ENCODE measurements at regions not wholly inside any gene's neighbourhood (a gene's known extent, or its start where the extent isn't known, plus 50 kb on each side); places are given as distances from the start of the nearest gene placed in this dataset.

DNA sequence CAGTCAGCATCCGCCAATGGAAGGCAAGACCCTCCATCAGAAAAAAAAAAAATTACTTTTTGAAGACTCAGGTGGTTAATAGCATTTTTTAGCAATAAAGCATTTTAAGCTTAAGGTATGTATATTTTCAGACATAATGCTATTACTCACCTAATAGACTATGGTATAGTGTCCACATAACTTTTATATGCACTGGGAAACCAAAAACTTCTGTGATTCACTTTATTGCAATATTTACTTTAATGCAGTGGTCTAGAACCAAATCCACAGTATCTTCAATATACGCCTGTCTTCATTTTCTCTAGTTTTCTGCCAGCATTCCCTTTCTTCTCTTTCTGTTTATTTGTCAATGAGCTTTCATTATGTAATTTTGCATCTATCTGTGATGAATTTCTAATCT is 418.1 kb downstream of the SLITRK6 start:
- no peak for DNase-seq (ENCODE audit: low read depth in 2 of 2)

DNA sequence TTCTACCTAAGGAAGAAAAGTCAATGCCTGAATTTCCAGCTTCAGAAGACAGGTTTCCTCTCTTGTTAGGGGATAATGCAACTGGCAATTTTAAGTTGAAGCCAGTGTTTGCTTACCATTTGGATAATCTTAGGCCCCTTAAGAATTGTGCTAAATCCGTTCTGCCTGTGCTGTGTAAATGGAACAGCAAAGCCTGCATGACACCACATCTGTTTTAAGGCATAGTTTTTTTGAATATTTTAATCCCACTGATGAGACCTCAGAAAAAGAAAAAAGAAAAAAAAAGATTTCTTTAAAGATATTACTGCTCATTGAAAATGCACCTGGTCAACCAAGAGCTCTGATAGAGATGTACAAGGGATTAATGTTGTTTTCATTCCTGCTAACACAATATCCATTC is 419.2 kb downstream of the SLITRK6 start:
- DNase-seq (ENCODE audit: low read depth in 2 of 2): no peak

DNA sequence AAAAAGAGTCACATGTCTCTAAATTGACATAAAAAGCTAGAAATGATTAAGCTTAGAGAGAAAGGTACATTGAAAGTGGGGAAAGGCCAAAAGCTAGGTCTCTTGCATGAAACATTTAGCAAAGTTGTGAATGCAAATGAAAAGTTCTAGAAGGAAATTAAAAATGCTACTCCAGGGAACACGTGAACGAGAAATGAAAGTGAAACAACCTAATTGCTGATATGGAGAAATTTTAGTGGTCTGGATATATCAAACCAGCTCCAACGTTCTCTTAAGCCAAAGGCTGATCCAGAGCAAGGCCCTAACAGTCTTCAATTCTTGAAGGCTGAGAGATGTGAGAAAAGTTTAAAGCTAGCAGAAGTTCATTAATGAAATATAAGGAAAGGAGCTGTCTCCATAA is 419.8 kb downstream of the SLITRK6 start:
- DNase-seq (ENCODE audit: low read depth in 2 of 2): no peak

DNA sequence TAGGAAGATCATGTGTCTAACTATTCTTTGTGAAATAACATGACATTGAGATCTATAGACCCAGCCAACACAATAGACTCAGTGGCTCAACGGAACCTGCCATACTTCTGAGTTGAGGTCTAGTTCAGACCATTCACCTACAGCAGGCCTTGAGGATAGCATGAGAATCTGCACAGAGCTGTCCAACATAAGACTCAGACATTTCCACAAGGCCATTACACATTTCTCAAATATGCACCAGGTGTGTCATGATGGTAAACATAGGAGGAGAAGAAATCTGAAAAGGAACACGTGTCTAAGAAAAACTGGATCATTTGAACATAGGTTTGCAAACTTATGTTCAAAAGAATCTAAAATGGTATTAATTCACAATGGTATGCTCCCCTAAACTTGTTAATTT is 421.4 kb downstream of the SLITRK6 start:
- DNase-seq (ENCODE audit: low read depth in 2 of 2): no peak

DNA sequence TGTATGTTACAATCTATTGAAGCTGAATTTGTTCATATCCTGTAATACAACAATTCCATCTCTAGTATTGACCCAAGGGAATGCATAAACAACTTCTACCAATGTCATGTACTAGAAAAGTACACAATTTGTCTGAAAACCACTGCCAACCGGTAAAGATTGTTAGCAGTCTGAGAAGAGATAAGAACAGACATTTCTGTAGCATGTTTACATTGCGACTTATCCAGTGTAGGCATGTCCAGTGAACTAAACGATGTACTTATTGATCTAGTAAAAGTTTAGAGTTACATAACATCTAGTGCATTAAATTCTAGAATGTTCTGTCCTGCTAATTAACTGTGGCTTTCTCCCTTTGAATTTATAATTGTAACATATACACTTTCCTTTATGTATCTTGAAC is 425.9 kb downstream of the SLITRK6 start:
- DNase-seq (ENCODE audit: low read depth in 2 of 2): no peak

DNA sequence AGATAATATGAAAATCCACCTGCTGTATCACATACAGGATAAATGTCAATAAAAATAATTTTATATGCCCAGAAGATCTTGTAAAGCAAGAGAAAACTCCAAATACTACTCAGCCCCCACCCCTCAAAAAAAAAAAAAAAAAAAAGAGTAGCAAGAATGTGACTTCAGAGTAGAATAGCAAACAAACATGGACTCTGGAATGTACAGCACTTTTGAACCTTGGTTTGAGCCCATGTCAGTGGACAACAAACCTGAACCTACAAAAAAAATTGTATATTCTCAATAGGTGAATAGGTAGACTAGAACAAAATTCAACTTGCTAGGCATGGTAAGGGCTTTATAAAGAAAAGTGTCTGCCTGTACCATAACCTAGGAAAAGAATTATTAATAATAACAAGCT is 428.0 kb downstream of the SLITRK6 start:
- no peak for DNase-seq (ENCODE audit: low read depth in 2 of 2)

DNA sequence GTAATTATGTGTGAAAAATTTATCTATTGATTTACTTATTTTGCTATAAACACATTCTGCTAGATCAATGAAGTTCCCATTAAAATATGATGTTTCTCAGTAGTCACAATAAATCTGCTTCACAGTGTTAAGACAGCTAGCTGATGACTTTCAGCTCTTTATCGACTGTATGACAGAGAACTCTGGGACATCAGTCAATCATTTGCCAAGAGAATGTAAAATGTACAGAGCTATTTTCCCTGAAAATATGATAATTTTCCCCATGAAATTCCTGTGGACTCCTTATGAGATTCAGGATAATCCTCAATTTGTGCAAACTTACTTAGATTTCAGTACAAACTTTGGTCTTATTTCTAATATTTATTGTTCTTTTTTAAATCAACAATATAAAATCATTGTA is 430.5 kb downstream of the SLITRK6 start:
- no peak for DNase-seq (ENCODE audit: low read depth in 2 of 2)

DNA sequence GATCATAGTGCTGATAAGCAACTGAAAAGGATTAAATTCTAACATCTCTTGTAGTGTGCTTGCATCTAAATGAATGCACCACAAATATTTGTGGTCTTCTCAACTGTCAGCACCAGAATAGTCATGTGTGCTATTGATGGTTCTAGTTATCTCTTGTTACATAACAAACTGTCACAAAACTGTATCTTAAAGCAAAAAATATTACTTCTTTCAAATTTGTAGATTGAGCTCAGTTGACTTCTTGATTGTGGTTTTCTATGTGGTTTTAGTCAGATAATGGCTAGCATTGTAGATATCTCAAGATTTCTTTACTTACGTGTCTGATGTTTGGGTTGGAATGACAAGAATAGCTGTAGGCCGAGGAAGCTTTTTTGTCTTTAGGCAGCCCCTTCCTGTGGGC is 431.3 kb downstream of the SLITRK6 start:
- DNase-seq (ENCODE audit: low read depth in 2 of 2): no peak

DNA sequence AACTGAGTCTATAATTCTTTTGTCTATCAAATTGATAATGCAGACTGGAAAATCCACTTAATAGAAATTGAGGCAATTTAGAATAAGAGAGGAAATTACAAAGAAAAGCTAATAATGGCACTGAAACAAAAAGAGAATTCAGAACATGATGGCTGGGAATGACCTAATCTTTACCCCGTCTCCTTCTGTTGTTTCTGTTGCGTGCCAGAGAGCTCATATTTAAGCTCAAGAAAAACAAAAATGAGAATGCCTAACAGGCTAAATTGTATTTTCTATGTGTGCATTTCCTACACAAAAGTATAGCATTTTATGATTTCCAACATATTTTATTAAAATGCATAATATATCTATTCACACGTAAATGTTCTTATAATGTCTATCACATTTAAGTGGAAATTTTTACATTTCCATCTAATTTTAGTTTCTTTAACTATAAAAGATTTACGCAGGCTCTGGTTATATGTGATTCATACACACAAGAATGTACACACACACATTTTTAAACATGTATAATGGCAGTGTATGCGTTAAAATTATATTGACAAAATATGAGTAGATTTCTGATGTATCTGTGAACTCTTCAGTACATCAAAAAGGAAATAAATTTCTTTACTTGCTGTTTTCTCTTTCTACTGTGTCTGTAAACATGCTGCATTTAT is 432.3 kb downstream of the SLITRK6 start:
- DNase-seq (ENCODE audit: low read depth in 2 of 2): no peak

DNA sequence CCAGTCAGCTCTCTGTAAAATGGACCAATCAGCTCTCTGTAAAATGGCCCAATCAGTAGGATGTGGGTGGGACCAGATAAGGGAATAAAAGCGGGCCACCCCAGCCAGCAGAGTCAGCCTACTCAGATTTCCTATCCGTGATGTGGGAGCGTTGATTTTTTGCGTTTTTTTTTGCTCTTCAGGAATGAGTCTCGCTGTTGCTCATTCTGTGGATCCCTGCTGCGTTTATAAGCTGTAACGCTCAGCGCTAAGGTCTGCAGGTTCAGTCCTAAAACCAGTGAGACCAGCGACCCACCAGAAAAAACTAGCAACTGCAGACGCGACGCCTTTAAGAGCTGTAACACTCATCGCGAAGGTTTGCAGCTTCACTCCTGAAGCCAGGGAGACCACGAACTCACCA is 435.7 kb downstream of the SLITRK6 start:
- DNase-seq (ENCODE audit: low read depth in 2 of 2): no peak

DNA sequence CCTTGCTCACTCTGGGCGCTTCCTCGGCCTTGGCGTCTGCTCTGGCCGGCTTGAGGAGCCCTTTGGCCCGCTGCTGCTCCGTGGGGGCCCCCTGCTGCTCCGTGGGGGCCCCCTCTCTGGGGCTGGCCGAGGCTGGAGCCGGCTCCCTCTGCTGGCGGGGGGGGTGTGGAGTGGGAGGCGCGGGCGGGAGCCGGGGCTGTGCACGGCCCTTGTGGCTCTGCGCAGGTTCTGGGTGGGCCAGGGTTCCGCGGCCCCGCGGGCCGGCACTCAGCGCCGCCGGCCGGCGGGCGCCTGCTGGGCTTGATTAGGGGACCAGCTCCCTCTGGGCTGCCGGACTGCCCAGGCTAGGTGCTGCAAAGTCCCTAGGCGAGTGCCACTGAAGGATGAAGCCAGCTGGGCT is 436.2 kb downstream of the SLITRK6 start:
- no peak for DNase-seq (ENCODE audit: low read depth in 2 of 2)

DNA sequence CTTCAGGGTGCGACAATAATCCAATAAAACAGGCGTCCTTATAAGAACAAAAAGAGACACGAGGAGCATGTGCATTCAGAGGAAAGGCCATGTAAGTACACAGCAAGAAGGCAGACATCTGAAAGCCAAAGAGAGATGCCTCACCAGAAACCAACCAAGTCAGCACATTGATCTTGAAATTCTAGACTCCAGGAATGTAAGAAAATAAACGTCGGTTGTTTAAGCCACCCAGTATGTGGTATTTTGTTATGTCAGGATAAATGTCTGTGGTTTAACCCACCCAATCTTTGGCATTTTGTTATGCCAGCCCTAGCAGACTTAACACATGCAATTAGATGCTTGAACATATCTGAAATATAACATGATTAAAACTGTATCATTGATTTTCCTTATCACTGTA is 452.0 kb downstream of the SLITRK6 start:
- no peak for DNase-seq (ENCODE audit: low read depth in 2 of 2)

DNA sequence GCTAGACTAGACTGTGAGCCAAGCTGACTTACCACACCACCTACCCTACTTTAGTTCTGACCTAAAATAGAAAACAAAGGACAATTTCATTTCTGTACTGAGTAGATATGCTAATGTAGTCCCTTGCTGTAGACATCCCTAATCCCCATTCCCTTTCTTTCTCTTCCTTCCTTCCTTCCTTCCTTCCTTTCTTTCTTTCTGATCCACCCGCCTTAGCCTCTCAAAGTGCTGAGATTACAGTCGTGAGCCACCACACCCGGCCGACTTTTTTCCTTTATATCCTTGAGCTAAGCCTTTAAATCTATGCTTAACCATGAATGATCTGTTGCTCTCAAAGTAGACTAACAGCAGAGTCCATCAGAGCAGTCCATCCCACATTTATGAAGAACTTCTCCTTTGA is 465.0 kb downstream of the SLITRK6 start:
- no peak for DNase-seq (ENCODE audit: low read depth in 2 of 2)

DNA sequence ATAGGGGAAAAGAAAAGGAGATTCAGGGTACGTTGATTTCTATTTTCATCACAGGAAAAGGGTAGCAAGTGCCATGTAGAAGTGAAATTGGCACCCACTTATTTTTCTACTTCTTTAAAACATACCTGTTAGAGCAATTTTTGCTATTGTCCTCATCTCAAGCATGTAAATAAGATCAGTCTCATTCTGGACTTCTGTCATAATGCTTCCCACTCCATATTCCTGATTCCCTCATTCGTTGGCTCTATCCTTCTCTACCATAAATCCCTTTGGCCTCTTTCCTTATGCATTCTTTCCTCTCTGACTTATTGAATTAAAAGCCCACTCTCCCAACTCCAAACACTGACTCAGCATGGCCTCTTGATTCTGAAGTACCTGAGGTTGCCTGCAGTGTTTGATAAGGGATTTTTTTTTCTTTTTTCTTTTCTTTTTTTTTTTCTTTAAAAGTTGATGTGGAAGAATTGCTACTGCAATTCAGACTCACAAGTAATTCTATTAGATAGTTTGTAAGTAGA is 465.7 kb downstream of the SLITRK6 start:
- DNase-seq (ENCODE audit: low read depth in 2 of 2): no peak

DNA sequence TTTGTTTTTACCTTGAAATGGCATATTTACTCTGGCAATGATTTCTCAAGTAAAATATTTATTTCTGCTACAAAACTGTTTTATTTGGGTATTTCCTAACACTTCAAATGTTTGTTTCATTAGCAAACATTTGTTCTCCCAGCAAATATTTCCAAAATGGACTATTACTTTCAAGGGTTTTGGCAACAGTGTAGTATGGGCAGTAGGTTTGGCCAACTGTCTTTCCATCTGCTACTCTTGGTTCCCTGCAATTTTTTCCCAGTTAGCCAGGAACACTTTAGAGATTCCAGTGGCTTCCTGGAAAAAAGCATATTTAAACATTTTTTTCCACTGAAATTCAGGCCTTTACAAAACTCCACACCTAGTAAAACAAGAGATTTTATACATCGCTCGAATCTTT is 466.6 kb downstream of the SLITRK6 start:
- DNase-seq (ENCODE audit: low read depth in 2 of 2): no peak

DNA sequence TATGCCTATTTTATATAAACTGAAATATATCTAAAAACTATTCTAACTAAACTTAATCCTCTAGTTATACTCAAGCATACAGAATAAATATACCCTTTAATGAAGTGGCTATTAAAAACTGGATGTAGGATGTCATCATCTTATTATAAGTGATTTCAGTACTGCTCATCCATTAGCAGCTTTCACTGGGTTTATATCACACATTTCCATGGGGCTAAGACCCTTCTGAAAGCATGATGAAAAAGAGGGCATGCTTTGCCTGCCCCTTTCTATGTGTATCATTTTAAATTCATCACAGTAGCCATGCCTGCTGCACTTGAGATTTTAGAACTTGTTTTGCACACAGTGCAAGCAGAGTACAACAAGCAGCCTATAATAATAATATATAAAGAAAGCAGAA is 477.5 kb downstream of the SLITRK6 start:
- DNase-seq (ENCODE audit: low read depth in 2 of 2): no peak

DNA sequence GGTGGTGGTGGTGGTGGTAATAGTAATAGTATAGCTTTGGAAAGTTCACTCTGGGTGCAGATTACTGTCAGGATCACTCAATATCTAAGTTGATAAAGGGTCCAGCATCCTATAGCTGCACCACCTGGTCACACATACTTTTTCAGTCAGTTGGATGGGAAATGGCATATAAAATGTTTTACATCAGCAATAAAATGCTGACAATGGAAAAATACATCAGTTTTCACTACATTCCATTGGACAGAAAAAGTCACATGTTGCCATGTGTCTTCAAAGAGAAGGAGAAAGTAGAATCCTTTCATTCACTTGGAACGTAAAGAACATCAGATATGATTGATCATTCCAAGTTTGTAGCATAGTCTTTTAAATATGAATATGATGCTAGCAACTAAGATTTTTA is 481.4 kb downstream of the SLITRK6 start:
- no peak for DNase-seq (ENCODE audit: low read depth in 2 of 2)

DNA sequence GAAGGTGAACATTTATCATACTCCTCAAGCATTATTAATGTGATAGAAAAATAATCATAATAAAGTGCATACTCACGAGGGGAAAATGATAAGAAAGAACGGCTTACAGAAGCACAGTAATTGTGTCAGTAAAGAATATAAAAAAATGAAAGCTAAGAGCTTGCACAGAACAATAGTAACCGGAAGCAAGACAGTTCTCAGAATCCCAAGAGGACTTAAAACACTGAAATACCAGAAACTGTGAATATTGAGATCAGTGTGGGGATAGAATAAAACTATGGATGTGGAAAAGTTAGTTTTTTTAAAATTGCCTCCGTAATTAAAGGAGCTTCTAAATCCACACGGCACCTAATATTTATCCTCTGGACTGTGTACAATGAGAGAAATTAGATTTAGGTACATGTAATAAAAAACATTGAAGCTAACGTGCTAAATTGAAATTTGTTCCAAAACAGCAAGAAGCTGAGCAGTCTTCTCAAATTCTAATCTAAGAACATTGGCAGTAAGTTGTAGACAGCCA is 482.7 kb downstream of the SLITRK6 start:
- DNase-seq (ENCODE audit: low read depth in 2 of 2): no peak

DNA sequence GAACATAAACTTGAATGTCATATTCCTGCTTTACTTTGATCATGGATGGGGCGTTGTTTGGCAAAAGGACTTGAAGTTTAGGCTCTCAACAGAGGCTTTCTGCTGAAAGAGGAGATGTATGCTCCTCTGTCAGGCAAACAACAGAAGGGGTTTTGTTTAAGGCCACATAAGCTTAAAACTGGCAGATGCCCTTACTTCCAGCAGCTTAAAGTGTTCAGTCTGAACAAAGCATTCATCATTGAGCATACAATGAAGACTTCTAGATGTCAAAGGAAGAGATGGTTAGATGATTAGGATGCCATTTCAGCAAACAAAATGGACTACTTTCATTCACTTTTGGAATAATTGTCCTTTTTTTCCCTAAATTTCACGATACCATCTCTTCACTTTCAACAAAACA is 484.5 kb downstream of the SLITRK6 start:
- no peak for DNase-seq (ENCODE audit: low read depth in 2 of 2)

DNA sequence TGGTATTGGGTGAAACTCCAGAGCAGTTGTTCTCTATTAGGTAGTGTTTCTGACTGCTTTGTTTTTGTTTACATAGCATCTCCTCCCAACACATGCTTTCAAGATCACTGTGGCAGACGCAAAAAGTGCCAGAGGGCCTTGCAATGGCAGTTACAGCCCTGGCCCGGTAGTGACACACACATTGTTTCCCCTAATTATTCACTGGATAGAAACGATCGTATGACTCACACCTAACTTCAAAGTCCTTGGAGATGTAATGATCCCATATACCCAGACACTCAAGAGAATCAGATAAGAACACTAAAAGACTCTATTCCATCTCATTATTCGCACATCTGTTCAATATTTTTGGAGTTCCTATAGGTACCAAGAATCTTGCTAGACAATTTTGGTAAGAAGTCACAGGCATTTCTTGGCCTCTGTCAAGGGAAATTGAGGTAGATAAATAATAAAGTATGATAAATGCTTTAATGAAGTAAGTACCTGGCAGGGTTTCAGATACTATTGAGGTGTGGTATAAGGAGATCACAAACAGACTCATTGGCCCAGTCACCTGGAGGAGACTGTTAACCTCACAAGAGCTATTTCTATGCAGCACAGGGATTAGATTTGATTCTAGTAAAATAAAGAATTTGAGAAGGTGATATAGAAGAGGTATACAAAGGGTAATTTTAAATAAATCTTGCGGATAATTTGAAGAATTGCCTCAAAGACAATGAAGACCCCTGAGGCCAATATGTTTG is 485.3 kb downstream of the SLITRK6 start:
- no peak for DNase-seq (ENCODE audit: low read depth in 2 of 2)

DNA sequence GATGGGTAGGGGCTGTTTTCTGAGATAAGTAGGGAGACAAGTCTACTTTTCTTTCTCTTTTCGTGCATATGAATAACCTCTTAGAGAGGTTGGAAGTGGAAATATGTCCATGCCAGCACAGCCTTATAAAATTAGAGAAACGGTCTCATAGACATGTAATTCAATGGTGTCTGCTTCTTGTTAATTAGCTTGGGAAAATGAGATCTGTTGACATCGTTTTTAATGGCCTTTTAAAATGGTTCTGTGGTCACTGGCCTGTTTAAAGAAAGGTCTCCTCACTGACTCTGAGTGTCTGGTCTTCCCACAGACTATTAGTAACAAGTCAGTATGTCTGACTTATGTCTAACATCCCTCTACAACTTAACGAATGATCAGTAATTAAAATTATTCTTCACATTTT is 487.1 kb downstream of the SLITRK6 start:
- no peak for DNase-seq (ENCODE audit: low read depth in 2 of 2)

DNA sequence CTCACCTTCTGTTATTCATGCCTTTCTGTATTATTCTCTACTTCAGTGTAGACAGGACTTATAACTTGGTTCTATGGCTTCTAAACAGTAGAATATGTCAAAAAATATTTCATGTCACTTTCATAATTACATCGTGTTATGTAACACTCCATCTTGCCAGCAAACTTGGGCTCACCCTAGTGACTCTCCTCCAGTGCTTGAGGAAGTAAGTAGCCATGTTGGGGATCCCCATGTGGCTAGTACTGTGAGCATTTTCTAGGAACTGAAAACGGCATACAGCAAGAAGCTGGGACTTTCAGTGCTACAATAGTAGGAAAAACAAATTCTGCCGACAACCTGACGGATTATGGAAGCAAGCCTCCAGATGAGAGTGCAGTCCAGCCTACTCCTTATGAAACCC is 495.6 kb downstream of the SLITRK6 start:
- DNase-seq (ENCODE audit: low read depth in 2 of 2): no peak

DNA sequence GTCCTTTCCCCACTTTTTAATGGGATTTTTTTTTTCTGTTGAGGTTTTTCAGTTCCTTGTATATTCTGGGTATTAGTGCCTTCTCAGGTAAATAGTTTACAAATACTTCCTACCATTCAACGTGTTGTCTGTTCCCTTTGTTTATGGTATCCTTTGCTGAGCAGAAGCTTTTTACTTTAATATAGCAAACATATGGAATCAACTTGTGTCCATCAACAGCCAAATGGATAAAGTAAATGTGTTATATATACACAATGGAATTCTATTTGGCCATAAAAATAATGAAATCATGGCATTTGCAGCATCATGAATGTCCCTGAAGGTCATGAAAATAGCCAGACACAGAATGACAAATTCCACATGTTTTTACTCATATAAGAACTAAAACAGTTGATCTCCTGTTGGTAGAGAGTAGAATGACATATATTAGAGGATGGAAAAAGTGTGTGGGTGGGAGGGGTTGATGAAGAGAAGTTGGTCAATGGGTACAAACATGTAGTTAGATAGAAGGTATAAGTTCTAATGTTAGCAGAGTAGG is 500.8 kb downstream of the SLITRK6 start:
- no peak for DNase-seq (ENCODE audit: low read depth in 2 of 2)
